ENCODE measurements at regions not wholly inside any gene's neighbourhood (a gene's known extent, or its start where the extent isn't known, plus 50 kb on each side); places are given as distances from the start of the nearest gene placed in this dataset.

GRCh38 chr12:46480724-46481123 lies 108.2 kb upstream of the SLC38A2 start:
- Mint-ChIP-seq H3K9me3 (ENCODE audit: unreplicated experiment) (no peaks in the 10 kb centered on the region), H3K4me1 (ENCODE audit: low read depth, unreplicated experiment) (peaks cover 23% of the 10 kb centered on the region), H3K27me3 (ENCODE audit: insufficient read depth, unreplicated experiment) (no peaks in the 10 kb centered on the region), H3K27ac (ENCODE audit: unreplicated experiment) (no peak overlapping the region), H3K36me3 (ENCODE audit: insufficient read depth, unreplicated experiment) (no peaks in the 10 kb centered on the region), H3K4me3 (ENCODE audit: unreplicated experiment) (no peak overlapping the region)
- ChIA-PET CTCF (no interaction called here), POLR2A (no interaction called here)
- no peaks in the 10 kb centered on the region; the same call in 1 of the 2 replicates for H3K36me3 ChIP-seq (ENCODE audit: control insufficient read depth, insufficient read depth, low read length)
- DNase-seq: no peak
- no peak for TF ChIP-seq CTCF (IDR thresholded peaks at IDR 0.05; ENCODE audit: insufficient read depth in 1 of 2, low read depth in 1 of 2, low read length in 1 of 2, severe bottlenecking in 1 of 2, unreplicated experiment in 1 of 2)
- H3K4me1 ChIP-seq: peaks cover 24% of the 10 kb centered on the region
- intact Hi-C loops (cut with micrococcal nuclease; ENCODE audit: unreplicated experiment): no loop called here
- BruUV-seq (replicated peaks): no TSS peak
- no peak overlapping the region for H3K4me3 ChIP-seq (ENCODE audit: low read depth, low read length)
- no peaks in the 10 kb centered on the region for H3K9me3 ChIP-seq
- no peaks in the 10 kb centered on the region for H3K27me3 ChIP-seq (replicated peaks; ENCODE audit: control insufficient read depth, insufficient read depth, low read length)

- BruUV-seq (replicated peaks): no TSS peak
- no peak overlapping the region for H3K4me3 ChIP-seq (ENCODE audit: low read depth, low read length)
- Mint-ChIP-seq H3K27ac (ENCODE audit: unreplicated experiment) (no peak overlapping the region), H3K9me3 (ENCODE audit: unreplicated experiment) (no peaks in the 10 kb centered on the region), H3K36me3 (ENCODE audit: insufficient read depth, unreplicated experiment) (no peaks in the 10 kb centered on the region), H3K4me1 (ENCODE audit: low read depth, unreplicated experiment) (peaks cover 23% of the 10 kb centered on the region), H3K27me3 (ENCODE audit: insufficient read depth, unreplicated experiment) (no peaks in the 10 kb centered on the region), H3K4me3 (ENCODE audit: unreplicated experiment) (no peak overlapping the region)
- H3K9me3 ChIP-seq: no peaks in the 10 kb centered on the region
- TF ChIP-seq CTCF (IDR thresholded peaks at IDR 0.05; ENCODE audit: insufficient read depth in 1 of 2, low read depth in 1 of 2, low read length in 1 of 2, severe bottlenecking in 1 of 2, unreplicated experiment in 1 of 2): no peak
- H3K27me3 ChIP-seq (replicated peaks; ENCODE audit: control insufficient read depth, insufficient read depth, low read length): no peaks in the 10 kb centered on the region
- POLR2A ChIA-PET: no interaction called here
- peaks cover 24% of the 10 kb centered on the region for H3K4me1 ChIP-seq
- no peaks in the 10 kb centered on the region; the same call in 1 of the 2 replicates for H3K36me3 ChIP-seq (ENCODE audit: control insufficient read depth, insufficient read depth, low read length)
- intact Hi-C loops (cut with micrococcal nuclease; ENCODE audit: unreplicated experiment): no loop called here
- DNase-seq: no peak
- CTCF ChIA-PET: no interaction called here
These were observed 107.7 kb upstream of the SLC38A2 start for GRCh38 chr12:46480316-46480715.

GRCh38 chr12:46478123-46478522 lies 105.5 kb upstream of the SLC38A2 start:
- no peaks in the 10 kb centered on the region for H3K27me3 ChIP-seq (replicated peaks; ENCODE audit: control insufficient read depth, insufficient read depth, low read length)
- BruUV-seq (replicated peaks): no TSS peak
- no peak overlapping the region for H3K4me3 ChIP-seq (ENCODE audit: low read depth, low read length)
- no peaks in the 10 kb centered on the region for H3K9me3 Mint-ChIP-seq (ENCODE audit: unreplicated experiment)
- H3K27ac Mint-ChIP-seq (ENCODE audit: unreplicated experiment): peak overlapping the region; percentile 7
- H3K4me1 ChIP-seq: peaks cover 34% of the 10 kb centered on the region
- no peaks in the 10 kb centered on the region for H3K27me3 Mint-ChIP-seq (ENCODE audit: insufficient read depth, unreplicated experiment)
- H3K36me3 ChIP-seq (ENCODE audit: control insufficient read depth, insufficient read depth, low read length): no peaks in the 10 kb centered on the region; the same call in 1 of the 2 replicates
- ChIA-PET POLR2A (no interaction called here), CTCF (no interaction called here)
- intact Hi-C loops (cut with micrococcal nuclease; ENCODE audit: unreplicated experiment): no loop called here
- no peak for TF ChIP-seq CTCF (IDR thresholded peaks at IDR 0.05; ENCODE audit: insufficient read depth in 1 of 2, low read depth in 1 of 2, low read length in 1 of 2, severe bottlenecking in 1 of 2, unreplicated experiment in 1 of 2)
- H3K4me1 Mint-ChIP-seq (ENCODE audit: low read depth, unreplicated experiment): peaks cover 17% of the 10 kb centered on the region
- no peak overlapping the region for H3K4me3 Mint-ChIP-seq (ENCODE audit: unreplicated experiment)
- H3K9me3 ChIP-seq: no peaks in the 10 kb centered on the region
- H3K36me3 Mint-ChIP-seq (ENCODE audit: insufficient read depth, unreplicated experiment): no peaks in the 10 kb centered on the region
- no peak for DNase-seq
